ENCODE measurements at regions not wholly inside any gene's neighbourhood (a gene's known extent, or its start where the extent isn't known, plus 50 kb on each side); places are given as distances from the start of the nearest gene placed in this dataset.

DNA sequence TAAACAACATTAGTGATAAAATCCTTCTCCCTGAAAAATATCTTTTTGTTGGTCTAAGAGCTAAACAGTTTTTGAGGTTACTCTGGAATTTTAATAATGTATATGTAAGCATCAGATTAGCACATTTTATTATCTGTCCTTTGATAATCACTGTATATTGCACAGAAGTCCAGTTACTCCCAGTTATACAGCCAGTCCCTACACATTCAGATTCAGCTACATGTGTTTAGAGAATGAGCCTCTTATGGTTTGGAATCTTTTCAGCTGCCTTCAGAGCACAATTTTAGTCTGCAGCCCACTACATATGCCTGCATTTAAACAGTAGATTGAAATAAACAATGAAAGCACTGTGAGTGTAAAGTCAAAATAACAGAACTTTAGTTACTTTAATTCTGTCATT, 438.2 kb downstream of the ARHGEF28 start:
- TF ChIP-seq POLR2A (IDR thresholded peaks at IDR 0.05) (no peak), EP300 (IDR thresholded peaks at IDR 0.05) (no peak), POLR2AphosphoS5 (IDR thresholded peaks at IDR 0.05) (no peak)
- TF ChIP-seq, protein P1, sequence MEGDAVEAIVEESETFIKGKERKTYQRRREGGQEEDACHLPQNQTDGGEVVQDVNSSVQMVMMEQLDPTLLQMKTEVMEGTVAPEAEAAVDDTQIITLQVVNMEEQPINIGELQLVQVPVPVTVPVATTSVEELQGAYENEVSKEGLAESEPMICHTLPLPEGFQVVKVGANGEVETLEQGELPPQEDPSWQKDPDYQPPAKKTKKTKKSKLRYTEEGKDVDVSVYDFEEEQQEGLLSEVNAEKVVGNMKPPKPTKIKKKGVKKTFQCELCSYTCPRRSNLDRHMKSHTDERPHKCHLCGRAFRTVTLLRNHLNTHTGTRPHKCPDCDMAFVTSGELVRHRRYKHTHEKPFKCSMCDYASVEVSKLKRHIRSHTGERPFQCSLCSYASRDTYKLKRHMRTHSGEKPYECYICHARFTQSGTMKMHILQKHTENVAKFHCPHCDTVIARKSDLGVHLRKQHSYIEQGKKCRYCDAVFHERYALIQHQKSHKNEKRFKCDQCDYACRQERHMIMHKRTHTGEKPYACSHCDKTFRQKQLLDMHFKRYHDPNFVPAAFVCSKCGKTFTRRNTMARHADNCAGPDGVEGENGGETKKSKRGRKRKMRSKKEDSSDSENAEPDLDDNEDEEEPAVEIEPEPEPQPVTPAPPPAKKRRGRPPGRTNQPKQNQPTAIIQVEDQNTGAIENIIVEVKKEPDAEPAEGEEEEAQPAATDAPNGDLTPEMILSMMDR (IDR thresholded peaks at IDR 0.05), result no peak
